ENCODE measurements at regions not wholly inside any gene's neighbourhood (a gene's known extent, or its start where the extent isn't known, plus 50 kb on each side); places are given as distances from the start of the nearest gene placed in this dataset.

GRCh38 chr21:21730512-21730911, 732.3 kb downstream of the NCAM2 start:
- no peak for DNase-seq

- DNase-seq, result no peak
Measured at GRCh38 chr21:21731626-21732025, 733.4 kb downstream of the NCAM2 start.

- DNase-seq, result no peak
Measured at GRCh38 chr21:21734088-21734487, 735.9 kb downstream of the NCAM2 start.

- DNase-seq, result no peak
Measured at GRCh38 chr21:21737186-21737585, 739.0 kb downstream of the NCAM2 start.

- DNase-seq, result no peak
Measured at GRCh38 chr21:21740207-21740606, 742.0 kb downstream of the NCAM2 start.

GRCh38 chr21:21750124-21750825, 752.1 kb downstream of the NCAM2 start:
- DNase-seq, result no peak

- DNase-seq, result no peak
Measured at GRCh38 chr21:21751286-21751685, 753.1 kb downstream of the NCAM2 start.

- no peak for DNase-seq
Measured at GRCh38 chr21:21762855-21763254, 764.6 kb downstream of the NCAM2 start.

- no peak for DNase-seq
Measured at GRCh38 chr21:21764281-21764680, 766.1 kb downstream of the NCAM2 start.

GRCh38 chr21:21767276-21767675, 769.1 kb downstream of the NCAM2 start:
- no peak for DNase-seq

GRCh38 chr21:21788591-21788990, 790.4 kb downstream of the NCAM2 start:
- no peak for DNase-seq

- no peak for DNase-seq
Measured at GRCh38 chr21:21801921-21802320, 803.7 kb downstream of the NCAM2 start.

- no peak for DNase-seq
Measured at GRCh38 chr21:21806711-21807597, 808.7 kb downstream of the NCAM2 start.

- no peak for DNase-seq
Measured at GRCh38 chr21:21807598-21807903, 809.3 kb downstream of the NCAM2 start.

- DNase-seq, result no peak
Measured at GRCh38 chr21:21813289-21813688, 815.1 kb downstream of the NCAM2 start.

GRCh38 chr21:21813934-21814333, 815.7 kb downstream of the NCAM2 start:
- DNase-seq, result no peak

- no peak for DNase-seq
Measured at GRCh38 chr21:21816778-21817177, 818.6 kb downstream of the NCAM2 start.

GRCh38 chr21:21818898-21819297, 820.7 kb downstream of the NCAM2 start:
- no peak for DNase-seq

- no peak for DNase-seq
Measured at GRCh38 chr21:21828130-21828529, 829.9 kb downstream of the NCAM2 start.

- no peak for DNase-seq
Measured at GRCh38 chr21:21831036-21831435, 832.8 kb downstream of the NCAM2 start.

- no peak for DNase-seq
Measured at GRCh38 chr21:21845901-21846300, 847.7 kb downstream of the NCAM2 start.

- DNase-seq, result no peak
Measured at GRCh38 chr21:21851205-21851604, 853.0 kb downstream of the NCAM2 start.

GRCh38 chr21:21851657-21852056, 853.4 kb downstream of the NCAM2 start:
- DNase-seq, result no peak

- DNase-seq, result no peak
Measured at GRCh38 chr21:21858502-21859334, 860.5 kb downstream of the NCAM2 start.
